HG02938 (cell line): ENCODE measurements at regions not wholly inside any gene's neighbourhood (a gene's known extent, or its start where the extent isn't known, plus 50 kb on each side); places are given as distances from the start of the nearest gene placed in this dataset.

Source experiments
- ATAC-seq: cut with Tn5 transposase; IDR thresholded peaks from one replicate; pipeline ENCODE4 v1.9.1; 2021; ENCODE audit warnings: mild to moderate bottlenecking, moderate library complexity; ENCODE audit not compliant: unreplicated experiment

GRCh38 chr2:156647377-156648010 is 211.3 kb downstream of the GPD2 start:
- ATAC-seq, result no peak

GRCh38 chr2:156648522-156648921 is 212.3 kb downstream of the GPD2 start:
- no peak for ATAC-seq

GRCh38 chr2:156649596-156649995 is 213.4 kb downstream of the GPD2 start:
- no peak for ATAC-seq

- ATAC-seq, result no peak
These were observed 216.5 kb downstream of the GPD2 start for GRCh38 chr2:156652691-156653090.

- no peak for ATAC-seq
These were observed 217.5 kb downstream of the GPD2 start for GRCh38 chr2:156653675-156654074.

GRCh38 chr2:156657809-156658208 is 221.6 kb downstream of the GPD2 start:
- no peak for ATAC-seq

- ATAC-seq, result no peak
These were observed 223.5 kb downstream of the GPD2 start for GRCh38 chr2:156659694-156660093.

- ATAC-seq, result peak; percentile 75
These were observed 227.7 kb downstream of the GPD2 start for GRCh38 chr2:156663757-156664409.

- no peak for ATAC-seq
These were observed 230.1 kb downstream of the GPD2 start for GRCh38 chr2:156666130-156666785.

- no peak for ATAC-seq
These were observed 233.9 kb downstream of the GPD2 start for GRCh38 chr2:156670104-156670503.

- ATAC-seq, result no peak
These were observed 235.7 kb downstream of the GPD2 start for GRCh38 chr2:156671706-156672361.

- no peak for ATAC-seq
These were observed 236.6 kb downstream of the GPD2 start for GRCh38 chr2:156672556-156673332.

- ATAC-seq, result no peak
These were observed 237.1 kb downstream of the GPD2 start for GRCh38 chr2:156673333-156673615.

GRCh38 chr2:156673981-156674380 is 237.8 kb downstream of the GPD2 start:
- no peak for ATAC-seq

- no peak for ATAC-seq
These were observed 239.7 kb downstream of the GPD2 start for GRCh38 chr2:156675896-156676295.

- ATAC-seq, result no peak
These were observed 243.6 kb downstream of the GPD2 start for GRCh38 chr2:156679820-156680219.

GRCh38 chr2:156680266-156680665 is 244.1 kb downstream of the GPD2 start:
- ATAC-seq, result no peak

GRCh38 chr2:156687126-156687525 is 250.9 kb downstream of the GPD2 start:
- ATAC-seq, result no peak

GRCh38 chr2:156687715-156688114 is 251.5 kb downstream of the GPD2 start:
- ATAC-seq, result no peak

GRCh38 chr2:156689939-156690338 is 253.8 kb downstream of the GPD2 start:
- no peak for ATAC-seq

- ATAC-seq, result no peak
These were observed 254.8 kb downstream of the GPD2 start for GRCh38 chr2:156691014-156691413.
